ENCODE measurements at regions not wholly inside any gene's neighbourhood (a gene's known extent, or its start where the extent isn't known, plus 50 kb on each side); places are given as distances from the start of the nearest gene placed in this dataset.

DNA sequence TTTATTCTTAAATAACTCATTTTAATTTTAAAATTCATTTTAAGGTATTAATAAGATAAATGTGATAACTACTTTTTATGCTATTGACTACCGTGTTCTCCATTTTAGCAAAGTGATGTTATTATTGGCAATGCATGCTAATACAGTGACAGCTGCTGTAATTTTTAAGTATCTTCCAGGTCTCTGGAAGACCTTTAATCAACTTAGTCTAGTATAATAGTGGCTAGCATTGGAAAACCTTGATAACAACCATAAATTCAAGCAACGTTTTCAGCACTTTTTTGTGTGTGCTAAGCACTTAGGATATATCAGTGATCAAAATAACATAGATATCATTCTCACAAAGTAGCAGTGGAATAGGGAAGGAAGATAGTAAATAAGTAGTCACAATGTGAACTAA is 230.9 kb upstream of the MAGI2 start:
- TF ChIP-seq, protein P1, sequence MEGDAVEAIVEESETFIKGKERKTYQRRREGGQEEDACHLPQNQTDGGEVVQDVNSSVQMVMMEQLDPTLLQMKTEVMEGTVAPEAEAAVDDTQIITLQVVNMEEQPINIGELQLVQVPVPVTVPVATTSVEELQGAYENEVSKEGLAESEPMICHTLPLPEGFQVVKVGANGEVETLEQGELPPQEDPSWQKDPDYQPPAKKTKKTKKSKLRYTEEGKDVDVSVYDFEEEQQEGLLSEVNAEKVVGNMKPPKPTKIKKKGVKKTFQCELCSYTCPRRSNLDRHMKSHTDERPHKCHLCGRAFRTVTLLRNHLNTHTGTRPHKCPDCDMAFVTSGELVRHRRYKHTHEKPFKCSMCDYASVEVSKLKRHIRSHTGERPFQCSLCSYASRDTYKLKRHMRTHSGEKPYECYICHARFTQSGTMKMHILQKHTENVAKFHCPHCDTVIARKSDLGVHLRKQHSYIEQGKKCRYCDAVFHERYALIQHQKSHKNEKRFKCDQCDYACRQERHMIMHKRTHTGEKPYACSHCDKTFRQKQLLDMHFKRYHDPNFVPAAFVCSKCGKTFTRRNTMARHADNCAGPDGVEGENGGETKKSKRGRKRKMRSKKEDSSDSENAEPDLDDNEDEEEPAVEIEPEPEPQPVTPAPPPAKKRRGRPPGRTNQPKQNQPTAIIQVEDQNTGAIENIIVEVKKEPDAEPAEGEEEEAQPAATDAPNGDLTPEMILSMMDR (IDR thresholded peaks at IDR 0.05; ENCODE audit: extremely low read depth, missing control alignments): no peak
- DNase-seq (ENCODE audit: low spot score): no peak

DNA sequence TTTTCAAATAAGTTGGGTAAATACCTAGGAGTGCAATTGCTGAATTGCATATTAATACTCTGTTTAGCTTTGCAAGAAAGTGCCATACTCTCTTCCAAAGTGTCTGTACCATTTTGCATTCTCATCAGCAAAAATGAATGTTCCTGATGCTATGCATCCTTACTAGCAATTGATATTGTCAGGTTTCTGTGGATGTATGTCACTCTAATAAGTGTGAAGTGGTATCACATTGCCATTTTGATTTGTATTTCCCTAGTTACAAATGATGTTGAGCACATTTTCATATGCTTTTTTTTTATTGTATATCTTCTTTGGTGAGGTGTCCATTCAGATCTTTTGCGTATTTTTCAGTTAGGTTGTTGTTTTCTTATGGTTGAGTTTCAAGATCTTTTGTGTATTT is 230.4 kb upstream of the MAGI2 start:
- no peak for DNase-seq (ENCODE audit: low spot score)
- TF ChIP-seq, protein P1 (IDR thresholded peaks at IDR 0.05; ENCODE audit: extremely low read depth, missing control alignments): no peak

DNA sequence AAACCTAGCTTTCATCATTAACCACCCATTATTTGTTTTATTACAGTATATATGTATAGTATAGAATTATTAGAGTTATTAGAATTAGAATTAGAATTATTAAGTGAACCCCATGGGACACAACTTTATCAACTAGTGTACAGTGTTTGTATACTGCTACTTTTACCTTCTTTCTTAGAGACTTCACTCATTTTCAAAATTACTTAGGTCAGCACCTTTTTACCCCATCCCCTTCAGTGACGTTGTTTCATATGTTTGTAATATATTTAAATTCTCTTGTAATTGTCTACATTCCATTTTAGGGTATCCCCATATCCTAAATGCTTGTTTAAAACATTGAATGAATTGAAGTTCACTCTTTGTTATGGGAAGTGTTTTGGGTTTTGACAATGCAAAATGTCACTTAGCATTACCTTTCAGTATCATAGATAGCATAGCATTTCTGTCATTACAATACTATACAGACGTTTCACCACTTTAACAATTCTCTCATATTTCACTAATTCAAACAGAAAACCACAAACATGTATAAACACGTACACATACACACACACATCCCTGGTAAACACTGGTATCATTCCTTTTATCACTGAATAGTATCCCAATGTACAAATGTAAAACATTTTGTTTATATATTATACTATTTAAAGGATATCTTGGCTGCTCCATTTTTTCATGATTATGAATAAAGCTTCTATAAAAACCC is 229.9 kb upstream of the MAGI2 start:
- DNase-seq (ENCODE audit: low spot score): no peak
- TF ChIP-seq, protein P1 (IDR thresholded peaks at IDR 0.05; ENCODE audit: extremely low read depth, missing control alignments): no peak

DNA sequence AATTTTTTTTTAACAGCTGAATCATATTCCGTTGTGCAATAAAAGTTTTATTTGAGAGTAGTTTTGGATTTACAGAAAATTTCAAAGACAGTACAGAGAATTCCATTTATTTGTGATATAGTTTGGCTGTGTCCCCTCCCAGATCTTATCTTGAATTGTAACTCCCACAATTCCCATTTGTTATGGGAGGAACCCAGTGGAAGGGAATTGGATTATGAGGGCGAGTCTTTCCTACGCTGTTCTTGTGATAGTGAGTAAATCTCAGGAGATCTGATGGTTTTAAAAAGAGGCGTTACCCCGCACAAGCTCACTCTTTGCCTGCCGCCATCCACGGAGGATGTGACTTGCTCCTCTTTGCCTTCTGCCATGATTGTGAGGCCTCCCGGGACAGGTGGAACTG is 228.0 kb upstream of the MAGI2 start:
- TF ChIP-seq, protein P1 (IDR thresholded peaks at IDR 0.05; ENCODE audit: extremely low read depth, missing control alignments): no peak
- DNase-seq (ENCODE audit: low spot score): no peak

DNA sequence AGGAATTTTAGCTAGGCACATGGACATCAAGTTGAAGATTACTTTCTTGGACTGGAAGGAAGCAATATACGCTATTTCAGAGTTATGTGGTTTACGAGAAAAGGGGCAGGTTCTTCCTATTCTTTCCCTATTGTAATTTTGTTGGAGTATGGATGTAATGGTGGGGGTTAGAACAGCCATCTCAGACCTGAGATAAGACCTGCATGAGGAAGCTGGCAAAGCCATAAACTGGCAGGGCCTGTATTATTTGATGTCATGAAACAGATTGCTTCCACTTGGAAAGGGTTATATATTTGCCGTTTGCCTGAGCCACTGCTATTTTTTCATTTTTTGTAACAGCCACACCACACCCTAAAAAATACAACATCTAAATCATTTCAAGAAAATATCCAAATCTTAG is 220.5 kb upstream of the MAGI2 start:
- TF ChIP-seq, protein P1 (IDR thresholded peaks at IDR 0.05; ENCODE audit: extremely low read depth, missing control alignments): no peak
- no peak for DNase-seq (ENCODE audit: low spot score)

DNA sequence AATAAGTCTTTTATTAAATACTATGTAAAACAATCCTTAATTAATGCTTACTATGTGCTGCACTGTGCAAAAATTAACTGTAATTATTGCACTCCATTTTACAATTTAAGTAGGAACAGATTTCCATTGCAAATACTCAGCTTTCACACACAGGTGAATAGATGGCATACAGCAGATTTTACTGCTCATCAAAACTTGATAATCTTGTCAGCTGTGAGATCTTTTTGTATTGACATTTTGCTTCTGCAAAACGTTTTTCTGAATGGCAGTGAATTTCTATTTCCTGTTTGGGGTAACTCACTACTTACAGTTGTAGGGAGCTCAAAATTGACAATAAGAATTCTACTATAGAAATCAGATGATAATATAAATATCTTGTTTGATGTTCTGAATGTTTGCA is 220.0 kb upstream of the MAGI2 start:
- no peak for DNase-seq (ENCODE audit: low spot score)
- TF ChIP-seq, protein P1 (IDR thresholded peaks at IDR 0.05; ENCODE audit: extremely low read depth, missing control alignments): no peak

DNA sequence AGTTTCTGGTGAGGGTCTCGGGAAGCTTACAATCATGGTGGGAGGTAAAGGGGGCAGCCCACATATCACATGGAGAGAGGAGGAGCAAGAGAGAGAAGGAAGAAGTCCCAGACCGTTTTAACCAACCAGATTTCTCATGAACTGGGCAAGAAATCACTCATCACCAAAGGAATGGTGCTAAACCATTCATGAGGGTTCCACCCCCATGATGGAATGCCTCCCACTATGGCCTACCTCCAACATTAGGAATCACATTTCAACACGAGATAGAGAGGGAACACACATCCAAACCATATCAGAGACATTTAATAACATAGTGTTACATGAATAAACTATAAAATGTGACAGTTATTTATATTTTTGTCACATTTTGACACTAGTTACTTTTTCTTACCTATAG is 214.8 kb upstream of the MAGI2 start:
- TF ChIP-seq, protein P1 (IDR thresholded peaks at IDR 0.05; ENCODE audit: extremely low read depth, missing control alignments): no peak
- no peak for DNase-seq (ENCODE audit: low spot score)

Measured in GM20000 (cell line).